ENCODE measurements at regions not wholly inside any gene's neighbourhood (a gene's known extent, or its start where the extent isn't known, plus 50 kb on each side); places are given as distances from the start of the nearest gene placed in this dataset.
"Not testable (repeated sequence)": the region's sequence is repeated elsewhere in the genome, so short reads cannot be mapped to it uniquely, and the experiment has no call there.

DNA sequence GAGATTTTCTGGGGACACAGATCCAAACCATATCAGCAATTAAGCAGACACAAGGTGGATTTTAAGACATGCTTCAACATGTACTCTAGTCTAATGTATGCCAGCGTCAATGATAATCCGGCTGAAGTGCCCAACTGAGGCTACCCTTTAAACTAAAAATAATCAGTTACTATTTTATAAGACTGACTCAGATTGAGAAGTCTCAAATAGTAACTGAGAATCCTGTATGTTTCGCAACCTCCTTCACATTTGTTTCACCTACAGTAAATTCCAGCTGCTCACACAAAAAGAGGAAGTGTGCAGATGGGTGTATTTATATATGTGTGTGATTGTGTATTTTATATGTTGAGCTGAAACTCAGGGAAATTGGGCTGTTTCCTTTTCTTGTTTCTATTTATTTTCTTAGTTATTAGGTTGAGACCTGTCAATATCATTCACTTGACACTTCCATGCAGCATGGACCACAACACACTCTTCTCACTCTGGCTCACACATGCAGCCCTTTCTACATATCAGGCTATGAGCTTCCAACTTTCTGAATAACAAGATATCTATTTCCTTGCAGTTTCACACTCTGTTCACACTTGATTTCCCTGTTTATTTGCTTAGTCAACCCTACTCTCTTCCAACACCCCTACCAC lies 1224.9 kb upstream of the TMEM132C start:
- DNase-seq (ENCODE audit: low spot score), result no peak

DNA sequence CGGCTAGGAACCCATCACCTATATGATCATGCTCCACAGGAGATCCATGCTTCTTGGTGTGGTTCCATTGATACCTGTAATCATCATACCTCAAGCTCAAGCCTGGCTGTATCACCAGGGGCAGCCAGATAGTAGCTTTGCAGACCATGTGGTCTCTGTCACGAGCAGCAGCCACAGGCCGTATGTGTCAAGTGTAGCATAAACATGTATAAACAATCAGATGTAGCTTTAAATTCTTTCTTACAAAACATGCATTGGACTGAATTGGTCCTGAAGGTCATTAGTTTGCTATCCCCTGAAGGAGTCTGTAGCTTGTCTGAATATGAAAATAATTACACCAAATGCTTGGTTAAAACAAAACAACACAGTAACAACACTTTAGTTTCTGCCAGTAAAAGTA lies 1223.2 kb upstream of the TMEM132C start:
- DNase-seq (ENCODE audit: low spot score), result no peak

DNA sequence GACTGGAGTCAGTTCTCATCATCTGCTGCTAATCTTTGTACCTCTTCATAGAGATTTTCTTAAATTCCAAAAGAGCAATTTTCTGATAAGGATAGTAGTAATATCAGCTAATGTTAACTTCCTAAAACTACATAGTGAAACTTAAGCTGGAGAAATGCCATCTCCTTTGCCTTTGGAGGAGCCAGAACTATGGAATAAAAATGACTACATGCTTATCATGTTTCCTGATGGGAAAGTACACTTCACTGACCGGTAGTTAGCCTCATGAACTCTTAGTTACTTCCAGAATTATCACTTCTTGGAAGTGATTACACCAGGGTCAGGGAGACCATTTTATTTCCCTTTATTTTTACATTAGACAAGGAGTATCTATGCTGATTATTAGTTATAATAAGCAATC lies 1222.1 kb upstream of the TMEM132C start:
- DNase-seq (ENCODE audit: low spot score), result no peak

DNA sequence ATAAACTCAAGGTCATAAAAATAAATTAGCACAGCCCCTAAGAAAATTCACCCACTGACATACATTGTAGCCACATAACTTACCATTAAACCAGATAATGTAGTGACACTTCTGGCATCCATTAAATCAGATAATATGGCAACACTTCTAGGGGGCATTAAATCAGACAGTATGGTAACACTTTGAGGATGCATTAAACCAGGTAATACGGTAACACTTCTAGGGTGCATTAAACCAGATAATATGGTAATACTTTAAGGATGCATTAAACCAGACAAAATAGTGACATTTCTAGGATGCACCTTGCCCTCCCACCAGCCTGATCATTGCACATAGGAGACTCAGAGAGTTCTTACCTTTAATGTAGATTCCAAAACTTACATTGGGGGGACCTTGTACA lies 1220.5 kb upstream of the TMEM132C start:
- no peak for DNase-seq (ENCODE audit: low spot score)

DNA sequence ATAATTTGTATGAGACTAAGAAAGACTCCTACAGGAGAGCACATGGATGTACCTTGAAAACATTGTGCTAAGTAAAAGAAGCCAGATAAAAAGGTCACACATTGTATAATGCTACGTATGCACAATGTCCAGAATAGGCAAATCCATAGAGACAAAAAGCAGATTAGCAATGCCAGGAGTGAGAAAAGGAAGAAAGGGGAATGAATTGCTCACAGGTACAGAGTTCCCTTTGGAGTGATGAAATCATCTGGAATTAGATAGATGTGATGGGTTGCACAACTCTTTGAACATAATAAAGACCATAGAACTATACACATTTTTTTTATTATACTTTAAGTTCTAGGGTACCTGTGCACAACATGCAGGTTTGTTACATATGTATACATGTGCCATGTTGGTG lies 1218.9 kb upstream of the TMEM132C start:
- DNase-seq (ENCODE audit: low spot score), result no peak

DNA sequence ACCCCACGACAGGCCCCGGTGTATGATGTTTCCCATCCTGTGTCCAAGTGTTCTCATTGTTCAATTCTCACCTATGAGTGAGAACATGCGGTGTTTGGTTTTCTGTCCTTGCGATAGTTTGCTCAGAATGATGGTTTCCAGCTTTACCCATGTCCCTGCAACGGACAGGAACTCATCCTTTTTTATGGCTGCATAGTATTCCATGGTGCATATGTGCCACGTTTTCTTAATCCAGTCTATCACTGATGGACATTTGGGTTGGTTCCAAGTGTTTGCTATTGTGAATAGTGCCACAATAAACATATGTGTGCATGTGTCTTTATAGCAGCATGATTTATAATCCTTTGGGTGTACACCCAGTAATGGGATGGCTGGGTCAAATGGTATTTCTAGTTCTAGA lies 1218.4 kb upstream of the TMEM132C start:
- not testable (repeated sequence) for DNase-seq (ENCODE audit: low spot score)

DNA sequence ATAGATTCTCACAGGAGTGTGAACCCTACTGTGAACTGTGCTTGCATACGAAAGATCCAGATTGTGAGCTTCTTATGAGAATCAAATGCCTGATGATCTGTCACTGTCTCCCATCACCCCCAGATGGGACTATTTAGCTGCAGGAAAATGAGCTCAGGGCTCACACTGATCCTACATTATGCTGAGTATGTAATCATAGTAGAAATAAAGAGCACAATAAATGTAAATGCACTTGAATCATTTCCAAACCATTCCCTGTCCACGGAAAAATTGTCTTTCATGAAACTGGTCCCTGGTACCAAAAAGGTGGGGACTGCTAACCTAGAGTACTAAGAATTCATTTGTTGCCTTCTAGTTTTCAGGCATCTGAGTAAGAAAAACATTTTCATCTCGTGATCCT lies 1215.8 kb upstream of the TMEM132C start:
- no peak for DNase-seq (ENCODE audit: low spot score)

DNA sequence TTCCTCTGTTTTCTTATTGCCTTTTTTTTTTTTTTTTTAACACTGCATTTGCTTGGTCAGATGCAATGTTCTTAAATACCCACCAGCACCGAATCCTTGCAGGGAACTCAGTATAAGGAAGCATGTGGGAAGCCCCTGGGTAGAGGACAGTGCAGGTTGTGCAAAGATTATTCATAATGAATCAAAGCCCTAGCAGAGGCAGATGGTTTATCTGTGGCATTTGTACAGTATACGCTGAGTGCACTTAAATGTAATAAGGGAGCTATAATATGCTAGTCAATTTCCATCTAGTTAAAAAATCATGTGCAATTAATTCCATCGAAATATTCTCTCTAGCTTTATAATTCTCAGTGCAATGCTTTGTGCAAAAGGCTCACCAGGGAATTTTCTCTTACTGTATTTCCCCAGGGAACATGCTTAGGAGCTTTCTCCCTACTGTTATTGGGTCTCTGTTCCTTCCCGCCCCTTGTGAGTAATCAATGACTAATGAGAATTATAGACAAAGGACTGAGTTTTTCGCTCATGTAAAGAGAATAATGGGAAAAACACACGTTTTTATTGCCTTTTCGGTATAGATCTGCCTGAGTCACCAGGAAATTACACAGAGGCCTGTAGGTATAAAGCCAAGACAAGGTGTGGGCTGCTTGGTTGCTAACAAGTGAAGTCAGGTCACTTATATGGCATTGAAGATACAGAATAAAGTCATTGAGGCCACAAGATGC lies 1214.3 kb upstream of the TMEM132C start:
- DNase-seq (ENCODE audit: low spot score), result no peak

DNA sequence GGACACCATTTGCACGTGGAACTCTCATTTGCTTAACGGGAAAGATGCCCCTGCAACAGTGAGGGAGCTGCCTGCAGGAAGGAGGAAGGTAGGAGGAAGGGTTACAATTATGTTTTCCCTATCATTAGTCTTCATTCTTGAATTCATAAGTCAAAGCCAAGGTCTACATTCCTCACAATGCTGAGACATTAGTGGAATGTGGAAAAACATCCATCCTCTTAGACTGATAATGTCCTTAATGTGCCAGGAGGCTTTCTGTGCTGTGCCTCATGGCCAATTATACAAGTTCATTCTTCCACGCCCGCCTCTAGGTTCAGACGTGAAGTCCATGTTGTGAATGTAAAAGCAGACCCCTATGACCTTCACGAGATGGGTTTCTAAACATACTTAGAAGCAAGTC lies 1212.4 kb upstream of the TMEM132C start:
- DNase-seq (ENCODE audit: low spot score), result no peak

DNA sequence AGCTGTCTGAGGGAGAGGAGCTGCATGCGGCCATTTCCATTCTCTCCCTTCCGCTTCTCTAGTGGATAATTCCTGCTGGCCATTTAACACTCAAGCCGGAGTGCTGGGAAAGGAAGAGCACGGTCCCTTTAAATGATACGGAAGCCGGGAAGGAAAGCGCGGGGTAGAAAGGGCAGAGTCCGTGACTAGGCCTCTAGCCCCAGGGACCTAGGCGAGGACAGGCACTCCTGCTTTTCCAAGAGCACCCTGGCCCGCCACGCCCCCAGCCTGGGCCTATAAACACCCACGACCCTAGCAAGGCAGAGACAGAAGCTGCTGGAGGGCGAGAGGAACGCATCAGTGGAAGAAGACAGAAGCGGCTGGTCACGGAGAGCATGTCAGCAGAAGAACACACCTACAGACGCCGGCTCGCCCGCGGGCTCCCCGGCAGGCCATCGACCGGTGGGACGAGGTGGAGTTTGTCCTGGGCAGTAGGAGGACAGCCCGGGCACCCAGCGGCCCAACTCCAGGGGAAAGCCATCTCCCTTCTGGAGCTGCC lies 1206.6 kb upstream of the TMEM132C start:
- no peak for DNase-seq (ENCODE audit: low spot score)

DNA sequence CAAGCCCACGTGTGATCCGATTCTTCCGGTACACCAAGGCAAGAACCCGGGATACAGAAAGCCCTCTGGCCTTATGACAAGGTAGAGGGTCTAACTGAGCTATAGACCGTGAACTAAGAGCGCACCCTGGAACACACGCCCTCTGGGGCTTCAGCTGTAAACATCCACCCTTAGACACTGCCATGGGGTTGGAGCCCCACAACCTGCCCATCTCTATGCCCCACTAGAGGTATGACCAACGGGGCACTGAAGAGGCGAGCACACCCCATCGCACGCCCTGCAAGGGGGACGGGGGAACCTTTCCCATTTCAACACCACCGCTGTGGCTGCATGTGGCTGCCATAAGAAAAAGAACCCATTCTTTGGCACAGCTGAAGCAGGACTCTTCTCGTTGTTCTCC lies 1206.0 kb upstream of the TMEM132C start:
- DNase-seq (ENCODE audit: low spot score), result no peak

DNA sequence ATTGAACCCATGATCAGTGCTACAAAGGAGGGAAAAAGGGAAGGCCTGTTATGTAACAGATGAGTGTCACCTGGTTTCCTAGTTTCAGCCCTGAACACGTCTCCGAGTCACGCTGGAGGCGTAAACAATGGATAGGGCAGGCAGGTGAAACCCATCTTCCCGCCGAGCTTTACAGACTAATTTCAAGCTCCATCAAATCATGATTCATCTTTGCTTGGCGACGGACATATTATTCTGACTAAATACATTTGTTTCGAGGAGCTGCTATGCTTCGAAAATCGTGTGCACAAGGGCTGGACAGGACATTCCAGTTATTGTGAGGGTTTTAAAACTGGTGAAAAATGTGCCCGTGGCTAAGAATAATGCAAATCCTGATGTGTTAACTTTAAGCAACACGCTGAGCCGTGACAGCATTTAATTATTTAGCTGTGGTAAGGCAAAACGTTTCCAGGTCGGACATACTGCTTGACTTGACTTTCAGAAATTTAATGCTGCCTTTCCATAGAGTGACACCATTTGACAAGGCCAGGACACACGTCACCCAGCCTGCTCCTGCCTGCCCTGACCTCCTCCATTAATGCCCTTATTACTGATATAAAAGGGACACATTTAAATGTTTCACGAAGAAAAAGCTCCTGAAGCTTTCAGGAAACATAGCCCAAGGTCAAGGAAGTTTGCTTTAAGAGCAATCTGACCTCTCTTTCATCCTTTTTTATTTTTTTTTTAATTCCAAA lies 1203.5 kb upstream of the TMEM132C start:
- DNase-seq (ENCODE audit: low spot score), result no peak

DNA sequence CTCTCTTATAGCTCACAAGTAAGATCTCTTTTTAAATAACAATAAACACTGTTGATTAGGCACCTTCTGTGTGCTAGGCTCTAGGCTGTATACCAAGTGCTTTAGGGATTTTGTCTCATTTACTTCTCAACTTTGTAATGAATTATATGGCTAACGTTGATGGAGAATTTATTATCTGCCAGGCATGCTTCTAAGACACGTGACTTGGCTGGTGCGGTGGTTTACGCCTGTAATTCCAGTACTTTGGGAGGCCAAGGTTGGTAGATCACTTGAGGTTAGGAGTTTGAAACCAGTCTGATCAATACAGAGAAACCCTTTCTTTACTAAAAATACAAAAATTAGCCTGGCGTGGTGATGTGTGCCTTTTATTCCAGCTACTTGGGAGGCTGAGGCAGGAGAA lies 1202.8 kb upstream of the TMEM132C start:
- no peak for DNase-seq (ENCODE audit: low spot score)

DNA sequence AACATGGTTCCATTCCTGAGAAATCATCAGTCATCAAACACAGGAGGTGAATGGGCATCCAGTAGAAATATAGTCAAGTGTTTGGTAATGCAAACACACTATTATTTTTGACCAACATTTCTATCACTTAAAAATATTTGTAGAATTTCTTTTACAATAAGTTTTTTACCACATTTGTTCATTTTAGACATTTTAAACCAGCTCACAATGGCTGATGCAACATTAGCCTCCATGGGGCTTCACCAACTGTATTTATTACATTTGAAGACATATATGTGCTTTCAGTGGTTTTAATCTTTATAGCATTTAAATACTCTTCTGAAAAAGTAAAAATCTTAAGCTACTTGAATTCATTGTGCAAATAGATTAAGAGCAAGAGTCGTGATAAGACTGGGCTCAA lies 1201.4 kb upstream of the TMEM132C start:
- DNase-seq (ENCODE audit: low spot score), result no peak

DNA sequence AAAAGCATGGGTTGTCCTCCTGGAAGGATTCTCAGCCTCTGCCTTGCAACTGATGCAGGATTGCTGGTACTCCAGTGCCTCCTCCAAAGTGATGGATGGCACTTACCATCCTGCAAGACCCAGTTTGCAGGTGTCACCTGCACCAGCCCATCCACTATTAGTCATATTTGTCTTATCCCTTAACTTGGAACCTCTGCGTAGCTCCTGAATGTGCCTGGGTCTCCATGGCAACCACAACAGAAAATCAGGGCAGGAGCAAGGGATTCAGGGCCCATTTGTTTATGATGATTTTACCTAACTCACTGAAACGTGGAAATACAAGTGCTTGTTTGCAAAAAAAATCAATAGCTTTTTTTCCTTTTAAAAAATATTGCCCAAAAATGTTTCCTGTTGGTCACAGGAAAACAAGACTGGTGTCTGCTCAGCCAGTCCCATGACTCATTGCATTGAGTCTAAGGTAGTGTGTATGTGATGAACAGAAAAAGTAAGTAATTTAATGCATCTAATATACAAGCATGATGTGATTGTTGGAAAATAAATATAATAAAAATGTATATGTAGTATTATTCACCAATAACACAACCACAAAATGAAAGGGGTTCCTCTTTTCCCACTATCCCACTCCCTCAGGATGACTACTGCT lies 1196.3 kb upstream of the TMEM132C start:
- no peak for DNase-seq (ENCODE audit: low spot score)

DNA sequence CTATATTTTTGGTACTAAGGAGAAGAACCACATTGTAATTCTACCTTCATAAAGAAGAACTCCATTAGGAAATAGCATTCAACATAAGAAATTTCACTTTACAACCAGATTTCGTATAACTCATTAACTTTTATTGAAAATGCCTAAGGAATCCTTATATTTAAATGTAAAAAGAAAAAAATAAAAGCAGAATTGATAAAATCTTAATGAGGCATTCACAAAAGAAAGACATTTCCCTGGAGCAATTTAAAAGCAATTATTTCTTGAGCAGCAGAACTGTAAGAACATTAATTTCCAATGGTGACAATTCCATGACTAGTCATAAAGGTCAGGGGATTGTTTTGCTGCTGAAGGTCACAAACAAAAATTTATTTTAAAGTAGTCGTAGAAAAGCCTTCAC lies 1192.8 kb upstream of the TMEM132C start:
- no peak for DNase-seq (ENCODE audit: low spot score)

DNA sequence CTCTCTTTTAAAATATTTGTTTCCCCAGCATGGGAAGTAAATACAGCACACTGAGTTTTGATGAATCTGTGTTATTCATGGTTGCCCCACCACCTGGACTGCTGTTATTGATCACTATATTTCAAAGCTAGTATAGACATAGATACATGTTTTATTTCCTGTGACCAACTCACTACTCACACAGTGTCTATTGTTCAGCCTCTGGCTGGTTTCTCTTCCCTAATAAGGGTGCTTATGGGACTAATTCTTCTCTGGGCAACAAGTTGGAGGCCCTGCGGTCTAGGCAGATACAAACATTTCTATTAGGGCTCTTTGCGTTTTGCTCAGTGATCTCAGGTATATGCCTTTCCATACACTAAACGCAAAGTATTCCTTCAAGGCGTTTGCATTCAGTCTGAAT lies 1191.0 kb upstream of the TMEM132C start:
- no peak for DNase-seq (ENCODE audit: low spot score)

DNA sequence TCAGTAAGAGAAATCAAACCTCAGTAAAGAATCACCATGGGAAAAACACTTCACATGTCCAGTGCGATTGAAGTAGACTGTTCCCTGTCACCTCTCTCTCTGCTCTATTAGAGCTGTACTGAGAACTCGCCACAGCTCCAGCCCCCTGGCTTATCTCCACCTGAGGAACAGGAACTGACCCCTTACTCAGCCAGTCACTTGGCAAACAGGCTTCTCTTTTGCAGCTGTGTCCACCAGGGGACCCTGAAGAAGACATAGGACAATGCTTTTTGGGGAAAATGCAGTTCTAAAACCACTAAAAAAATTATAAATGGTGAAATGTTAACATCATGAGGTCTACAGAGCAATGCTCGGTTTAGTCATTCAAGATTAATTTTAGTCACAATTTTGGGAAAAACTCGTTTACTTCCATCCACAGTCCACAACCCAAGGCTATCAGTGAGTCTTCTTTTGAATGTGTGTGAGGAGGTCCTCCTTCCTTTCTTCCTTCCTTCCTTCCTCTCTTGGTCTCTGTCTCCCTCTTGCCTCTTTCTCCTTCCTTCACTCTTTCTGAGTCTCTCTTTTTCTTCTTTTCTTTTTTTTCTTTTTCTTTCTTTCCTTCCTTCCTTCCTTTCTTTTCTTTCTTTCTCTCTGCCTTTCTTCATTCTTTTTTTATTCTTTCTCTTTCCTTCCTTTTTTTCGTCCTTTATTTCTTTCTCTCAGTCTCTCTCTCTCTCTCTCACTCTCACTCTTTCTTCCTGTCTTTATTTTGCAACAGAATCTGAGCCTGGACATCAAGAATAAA lies 1189.5 kb upstream of the TMEM132C start:
- DNase-seq (ENCODE audit: low spot score), result no peak

DNA sequence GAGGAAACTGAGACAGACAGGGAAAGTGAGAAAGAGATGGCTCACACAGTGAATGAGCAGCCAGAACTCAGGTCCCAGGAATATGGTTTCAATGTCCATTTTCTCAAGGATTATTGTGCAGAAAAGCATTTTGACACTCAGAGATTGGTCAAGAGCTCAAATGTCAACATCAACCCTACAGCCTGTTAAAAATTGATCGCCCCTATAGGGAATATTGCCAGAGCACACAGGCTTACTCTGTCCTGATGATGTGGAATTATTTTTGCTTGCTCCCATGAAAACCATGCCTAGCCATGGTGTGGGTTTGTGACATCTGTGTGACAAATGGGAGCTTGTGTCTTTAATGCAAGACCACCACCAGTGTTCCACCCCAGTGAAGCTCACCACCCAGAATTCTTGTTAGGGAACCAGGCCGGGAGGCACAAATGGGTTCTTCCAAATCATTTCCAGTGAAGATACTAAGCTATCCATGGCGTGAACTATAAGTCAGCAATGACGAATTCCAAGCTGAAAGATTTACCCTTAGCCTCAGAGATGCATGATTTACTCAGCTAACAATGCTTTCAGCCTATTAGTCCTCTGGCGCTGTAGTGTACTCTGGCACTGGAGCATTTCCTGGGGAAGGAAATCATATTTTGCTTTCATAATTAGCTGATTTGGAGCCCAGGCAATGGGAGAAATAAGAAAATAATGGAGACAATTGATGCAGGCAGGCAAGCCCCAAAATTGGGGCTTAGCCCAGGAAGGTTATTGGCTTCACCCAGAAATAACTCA lies 1188.2 kb upstream of the TMEM132C start:
- no peak for DNase-seq (ENCODE audit: low spot score)

DNA sequence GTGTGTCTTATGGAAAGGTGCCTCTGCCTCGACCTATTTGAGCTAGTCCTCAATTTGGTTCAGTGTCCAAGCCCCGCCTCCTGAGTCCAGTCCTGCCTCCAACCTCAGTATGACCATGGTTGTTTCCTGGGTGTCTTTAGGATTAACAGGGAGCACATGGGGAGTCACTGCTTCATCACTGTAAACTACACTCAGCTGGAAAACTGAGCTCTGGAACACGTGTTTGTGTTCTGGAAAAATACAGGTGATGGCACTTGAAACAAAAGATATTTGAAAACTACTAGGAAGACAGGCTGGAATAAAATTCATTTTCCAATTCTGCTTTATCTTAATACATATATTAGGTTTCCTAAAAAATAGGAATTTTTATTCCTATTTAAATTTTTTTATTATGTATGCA lies 1187.3 kb upstream of the TMEM132C start:
- no peak for DNase-seq (ENCODE audit: low spot score)

DNA sequence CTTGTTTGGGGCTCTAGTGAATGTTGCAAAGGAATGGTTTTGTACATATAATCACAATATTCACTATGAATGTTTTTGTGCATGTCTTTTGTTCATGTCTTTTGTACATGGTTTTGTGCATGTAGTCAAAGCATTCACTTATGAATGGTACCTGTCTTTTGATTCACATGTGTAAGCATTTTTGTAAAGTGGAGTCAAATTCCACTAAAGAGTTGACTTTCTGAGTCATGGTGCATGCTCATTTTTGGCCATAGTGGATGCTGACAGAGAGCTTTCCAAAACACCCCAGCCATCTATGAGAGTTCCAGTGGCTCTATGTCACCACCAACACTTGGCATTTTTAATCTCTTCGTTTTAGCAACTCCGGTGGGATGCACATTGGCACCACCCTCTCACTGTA lies 1185.9 kb upstream of the TMEM132C start:
- DNase-seq (ENCODE audit: low spot score), result no peak

Measured in pons (tissue), 1 donor.